ENCODE measurements at regions not wholly inside any gene's neighbourhood (a gene's known extent, or its start where the extent isn't known, plus 50 kb on each side); places are given as distances from the start of the nearest gene placed in this dataset.

DNA sequence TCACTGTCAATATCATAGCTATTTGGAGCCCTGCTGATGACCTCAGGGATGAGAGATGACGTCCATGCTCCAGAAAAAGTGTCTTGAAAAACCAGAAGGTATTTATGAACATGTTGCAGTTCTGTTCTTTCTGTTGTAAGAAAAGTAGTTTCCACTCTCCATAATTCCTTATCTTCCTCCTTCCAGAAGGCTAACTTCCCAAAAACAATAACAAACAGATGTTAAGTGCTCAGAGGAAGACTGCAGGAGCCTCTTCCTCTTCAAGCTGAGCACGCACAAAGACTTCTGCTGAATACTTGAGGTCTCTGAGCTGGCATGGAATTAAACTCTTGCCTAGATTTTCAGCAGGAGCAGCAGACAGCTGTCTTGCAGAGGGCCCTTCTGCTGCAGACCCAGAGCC lies 434.5 kb upstream of the KLHL29 start:
- Mint-ChIP-seq H3K27me3 (ENCODE audit: low read depth in 2 of 2) (no peaks in the 10 kb centered on the region), H3K4me3 (no peak overlapping the region), H3K36me3 (no peaks in the 10 kb centered on the region), H3K4me1 (no peaks in the 10 kb centered on the region), H3K9me3 (peaks cover 6% of the 10 kb centered on the region in 2 donors), H3K27ac (no peak overlapping the region)
- Histone ChIP-seq H3K9me3 (ENCODE audit: control insufficient read depth, insufficient read depth, low read length) (no peaks in the 10 kb centered on the region), H3K36me3 (ENCODE audit: control insufficient read depth, insufficient read depth, low read length) (no peaks in the 10 kb centered on the region), H3K4me3 (ENCODE audit: low read length) (no peak overlapping the region), H3K27ac (ENCODE audit: low read length) (no peak overlapping the region), H3K27me3 (ENCODE audit: control insufficient read depth, insufficient read depth, low read length) (no peaks in the 10 kb centered on the region), H3K4me1 (ENCODE audit: control insufficient read depth, insufficient read depth, low read length) (no peaks in the 10 kb centered on the region)
- WGBS (ENCODE audit: insufficient coverage), result 22% methylated on average over 2 of the region's 2 CpGs
- TF ChIP-seq, protein P1, sequence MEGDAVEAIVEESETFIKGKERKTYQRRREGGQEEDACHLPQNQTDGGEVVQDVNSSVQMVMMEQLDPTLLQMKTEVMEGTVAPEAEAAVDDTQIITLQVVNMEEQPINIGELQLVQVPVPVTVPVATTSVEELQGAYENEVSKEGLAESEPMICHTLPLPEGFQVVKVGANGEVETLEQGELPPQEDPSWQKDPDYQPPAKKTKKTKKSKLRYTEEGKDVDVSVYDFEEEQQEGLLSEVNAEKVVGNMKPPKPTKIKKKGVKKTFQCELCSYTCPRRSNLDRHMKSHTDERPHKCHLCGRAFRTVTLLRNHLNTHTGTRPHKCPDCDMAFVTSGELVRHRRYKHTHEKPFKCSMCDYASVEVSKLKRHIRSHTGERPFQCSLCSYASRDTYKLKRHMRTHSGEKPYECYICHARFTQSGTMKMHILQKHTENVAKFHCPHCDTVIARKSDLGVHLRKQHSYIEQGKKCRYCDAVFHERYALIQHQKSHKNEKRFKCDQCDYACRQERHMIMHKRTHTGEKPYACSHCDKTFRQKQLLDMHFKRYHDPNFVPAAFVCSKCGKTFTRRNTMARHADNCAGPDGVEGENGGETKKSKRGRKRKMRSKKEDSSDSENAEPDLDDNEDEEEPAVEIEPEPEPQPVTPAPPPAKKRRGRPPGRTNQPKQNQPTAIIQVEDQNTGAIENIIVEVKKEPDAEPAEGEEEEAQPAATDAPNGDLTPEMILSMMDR (IDR thresholded peaks at IDR 0.05), result no peak
- DNase-seq, result no peak
- intact Hi-C loops (cut with micrococcal nuclease), result no loop called here
- no peak for ATAC-seq

DNA sequence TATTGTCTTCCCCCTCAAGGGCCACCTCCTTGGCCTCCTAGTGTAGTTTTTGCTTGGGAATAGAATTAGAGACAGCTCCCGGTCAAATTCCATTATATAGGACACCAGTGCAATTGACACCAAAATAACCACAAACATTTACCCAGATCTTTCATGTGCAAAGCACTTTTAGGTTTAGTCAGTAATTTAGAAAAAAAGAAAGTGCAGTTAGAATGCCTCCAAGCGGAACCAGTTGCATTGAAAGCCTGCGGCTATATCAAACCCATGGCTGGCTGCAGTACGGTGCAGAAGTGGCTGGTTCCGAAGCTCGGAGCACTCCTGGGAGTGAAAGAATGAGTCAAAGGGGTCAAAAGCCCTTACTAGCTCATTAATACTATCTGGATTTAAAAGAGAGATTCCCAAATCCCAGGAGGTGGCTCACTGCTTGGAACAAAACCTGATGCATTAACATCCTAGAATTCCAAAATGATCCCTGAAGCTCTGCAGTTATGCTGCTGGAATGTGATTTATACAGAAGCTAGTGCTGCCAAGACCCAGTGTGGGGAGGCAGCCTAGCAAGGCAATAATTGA lies 432.2 kb upstream of the KLHL29 start:
- Histone ChIP-seq H3K27me3 (ENCODE audit: control insufficient read depth, insufficient read depth, low read length) (no peaks in the 10 kb centered on the region), H3K36me3 (ENCODE audit: control insufficient read depth, insufficient read depth, low read length) (no peaks in the 10 kb centered on the region), H3K4me1 (ENCODE audit: control insufficient read depth, insufficient read depth, low read length) (no peaks in the 10 kb centered on the region), H3K4me3 (ENCODE audit: low read length) (no peak overlapping the region), H3K27ac (ENCODE audit: low read length) (no peak overlapping the region), H3K9me3 (ENCODE audit: control insufficient read depth, insufficient read depth, low read length) (no peaks in the 10 kb centered on the region)
- WGBS (ENCODE audit: insufficient coverage), result 97% methylated on average over 5 of the region's 6 CpGs
- intact Hi-C loops (cut with micrococcal nuclease), result no loop called here
- TF ChIP-seq, protein P1 (IDR thresholded peaks at IDR 0.05), result no peak
- ATAC-seq (no peak), DNase-seq (no peak)
- H3K9me3 Mint-ChIP-seq, result peaks cover 6% of the 10 kb centered on the region in 2 donors
- no peaks in the 10 kb centered on the region for H3K27me3 Mint-ChIP-seq (ENCODE audit: low read depth in 2 of 2)
- no peaks in the 10 kb centered on the region for H3K36me3 Mint-ChIP-seq
- H3K27ac Mint-ChIP-seq, result no peak overlapping the region
- no peaks in the 10 kb centered on the region for H3K4me1 Mint-ChIP-seq
- H3K4me3 Mint-ChIP-seq, result no peak overlapping the region

DNA sequence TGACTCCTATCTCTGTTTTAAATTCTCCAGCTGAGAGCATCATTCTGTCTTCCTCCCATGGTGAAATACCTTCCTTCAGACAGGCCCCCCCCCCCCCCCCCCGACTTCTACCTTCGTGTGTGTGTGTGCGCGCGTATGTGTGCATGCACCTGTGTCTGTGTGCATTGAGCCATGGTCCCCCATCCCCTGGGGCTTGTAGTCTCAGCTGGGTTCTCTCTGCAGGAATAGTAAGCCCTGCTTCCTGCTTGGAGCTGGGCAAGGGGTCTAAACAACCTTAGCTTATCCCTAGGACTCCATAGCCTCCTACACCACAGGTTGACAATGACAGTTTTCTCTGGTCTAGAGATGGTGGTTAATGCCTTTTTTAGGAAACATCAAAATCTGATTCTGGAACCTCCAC lies 427.5 kb upstream of the KLHL29 start:
- Mint-ChIP-seq H3K9me3 (peaks cover 0 to 5% of the 10 kb centered on the region in 2 donors), H3K4me1 (no peaks in the 10 kb centered on the region), H3K27ac (no peak overlapping the region), H3K36me3 (no peaks in the 10 kb centered on the region), H3K4me3 (no peak overlapping the region), H3K27me3 (ENCODE audit: low read depth in 2 of 2) (no peaks in the 10 kb centered on the region)
- H3K36me3 ChIP-seq (ENCODE audit: control insufficient read depth, insufficient read depth, low read length), result no peaks in the 10 kb centered on the region
- ATAC-seq, result no peak
- peaks cover 4% of the 10 kb centered on the region for H3K9me3 ChIP-seq (ENCODE audit: control insufficient read depth, insufficient read depth, low read length)
- no peak for DNase-seq
- H3K4me1 ChIP-seq (ENCODE audit: control insufficient read depth, insufficient read depth, low read length), result no peaks in the 10 kb centered on the region
- no peak overlapping the region for H3K27ac ChIP-seq (ENCODE audit: low read length)
- TF ChIP-seq, protein P1 (IDR thresholded peaks at IDR 0.05), result no peak
- intact Hi-C loops (cut with micrococcal nuclease), result no loop called here
- H3K27me3 ChIP-seq (ENCODE audit: control insufficient read depth, insufficient read depth, low read length), result no peaks in the 10 kb centered on the region
- H3K4me3 ChIP-seq (ENCODE audit: low read length), result no peak overlapping the region
- 93% methylated on average over 4 of the region's 5 CpGs for WGBS (ENCODE audit: insufficient coverage)

DNA sequence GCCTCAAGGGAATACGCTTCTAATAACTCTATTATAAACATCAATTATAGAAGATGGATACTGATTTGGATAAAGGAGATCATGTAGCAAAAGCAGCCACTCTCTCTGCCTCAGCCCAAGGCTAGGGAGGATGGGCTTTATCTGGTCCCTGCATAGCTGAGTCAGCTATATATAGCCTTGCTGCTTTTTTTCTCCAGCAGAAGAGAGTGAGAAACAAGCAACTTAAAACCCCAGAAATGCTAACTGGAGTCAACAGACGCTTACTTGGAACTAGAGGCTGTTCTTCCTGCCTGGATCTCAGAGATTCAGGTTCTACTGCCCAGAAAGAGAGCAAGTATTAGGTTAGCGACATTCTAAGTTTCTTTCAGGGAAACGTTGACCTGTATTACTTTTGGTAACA lies 426.7 kb upstream of the KLHL29 start:
- peaks cover 0 to 5% of the 10 kb centered on the region in 2 donors for H3K9me3 Mint-ChIP-seq
- no peaks in the 10 kb centered on the region for H3K36me3 Mint-ChIP-seq
- no peak for DNase-seq
- intact Hi-C loops (cut with micrococcal nuclease), result no loop called here
- H3K27me3 Mint-ChIP-seq (ENCODE audit: low read depth in 2 of 2), result no peaks in the 10 kb centered on the region
- H3K27ac ChIP-seq (ENCODE audit: low read length), result no peak overlapping the region
- no peaks in the 10 kb centered on the region for H3K36me3 ChIP-seq (ENCODE audit: control insufficient read depth, insufficient read depth, low read length)
- no peak overlapping the region for H3K4me3 Mint-ChIP-seq
- no peak for ATAC-seq
- no peaks in the 10 kb centered on the region for H3K27me3 ChIP-seq (ENCODE audit: control insufficient read depth, insufficient read depth, low read length)
- H3K9me3 ChIP-seq (ENCODE audit: control insufficient read depth, insufficient read depth, low read length), result peaks cover 4% of the 10 kb centered on the region
- H3K4me1 Mint-ChIP-seq, result no peaks in the 10 kb centered on the region
- 86% methylated on average over 3 of the region's 4 CpGs for WGBS (ENCODE audit: insufficient coverage)
- TF ChIP-seq, protein P1 (IDR thresholded peaks at IDR 0.05), result no peak
- no peaks in the 10 kb centered on the region for H3K4me1 ChIP-seq (ENCODE audit: control insufficient read depth, insufficient read depth, low read length)
- H3K27ac Mint-ChIP-seq, result no peak overlapping the region
- no peak overlapping the region for H3K4me3 ChIP-seq (ENCODE audit: low read length)
